ENCODE measurements at regions not wholly inside any gene's neighbourhood (a gene's known extent, or its start where the extent isn't known, plus 50 kb on each side); places are given as distances from the start of the nearest gene placed in this dataset.

- no CpG with 5 or more reads among the region's 2 CpGs for WGBS, 2 experiments (ENCODE audit: extremely low coverage in 2 of 2, insufficient read length in 1 of 2)
- Histone ChIP-seq H3K27me3 (ENCODE audit: control insufficient read depth, insufficient read depth, low read length) (no peaks in the 10 kb centered on the region), H3K9me3 (ENCODE audit: control insufficient read depth, insufficient read depth, low read length) (peaks cover 7% of the 10 kb centered on the region), H2BK15ac (ENCODE audit: low read depth, low read length) (no peak overlapping the region), H4K20me1 (ENCODE audit: insufficient read depth, low read length) (no peaks in the 10 kb centered on the region), H3K36me3 (ENCODE audit: control insufficient read depth, insufficient read depth, low read length) (no peaks in the 10 kb centered on the region), H3K27ac (ENCODE audit: insufficient read depth, low read length) (no peak overlapping the region), H4K8ac (ENCODE audit: low read depth in 2 of 2, low read length in 2 of 2) (no peak overlapping the region), H4K5ac (ENCODE audit: low read depth, low read length) (no peak overlapping the region), H2BK5ac (ENCODE audit: low read depth, low read length, poor library complexity, severe bottlenecking) (no peak overlapping the region), H3K18ac (ENCODE audit: low read depth, low read length) (no peak overlapping the region), H2AK9ac (replicated peaks; ENCODE audit: low read depth, low read length, poor library complexity) (no peak overlapping the region), H3K56ac (ENCODE audit: extremely low read depth, insufficient read depth, low read length) (no peak overlapping the region), H2BK120ac (ENCODE audit: low read depth, low read length) (no peak overlapping the region), H3K4me1 (ENCODE audit: control insufficient read depth, insufficient read depth, low read length) (no peaks in the 10 kb centered on the region), H4K91ac (ENCODE audit: insufficient read depth, low read depth, low read length) (no peak overlapping the region), H2AFZ (replicated peaks; ENCODE audit: low read length, poor library complexity) (no peak overlapping the region), H3K4ac (ENCODE audit: low read depth, low read length) (no peak overlapping the region), H3K9ac (ENCODE audit: low read depth, low read length) (no peak overlapping the region), H3K9me1 (ENCODE audit: insufficient read depth, low read length) (no peaks in the 10 kb centered on the region), H3K23ac (ENCODE audit: low read depth, low read length) (no peak overlapping the region), H2AK5ac (ENCODE audit: low read depth, low read length) (no peak overlapping the region), H3K79me1 (ENCODE audit: low read depth in 1 of 2, low read length in 2 of 2) (no peaks in the 10 kb centered on the region), H3K14ac (replicated peaks; ENCODE audit: low read depth, low read length) (no peak overlapping the region), H2BK20ac (ENCODE audit: low read depth, low read length) (no peak overlapping the region), H3K4me3 (ENCODE audit: insufficient read depth, low read depth, low read length) (no peak overlapping the region), H3K4me2 (ENCODE audit: low read depth, low read length) (no peak overlapping the region)
- in situ Hi-C loops (cut with MboI; ENCODE audit: low sequenced_read_pairs) (no loop called here), intact Hi-C loops (cut with micrococcal nuclease) (no loop called here), dilution Hi-C loops (cut with HindIII; ENCODE audit: low sequenced_read_pairs, unreplicated experiment) (no loop called here)
- TF ChIP-seq RFX5 (IDR thresholded peaks at IDR 0.05; ENCODE audit: low read depth, low read length): no peak
- TF ChIP-seq CHD1 (IDR thresholded peaks at IDR 0.05; ENCODE audit: low read depth, low read length): no peak
- no peak for TF ChIP-seq USF2 (IDR thresholded peaks at IDR 0.05; ENCODE audit: low read depth, low read length)
- no peak for TF ChIP-seq FOS (IDR thresholded peaks at IDR 0.05; ENCODE audit: low read depth, low read length)
- TF ChIP-seq ELK1 (IDR thresholded peaks at IDR 0.05; ENCODE audit: borderline replicate concordance, low read depth, low read length): no peak
- no peak for TF ChIP-seq SMC3 (IDR thresholded peaks at IDR 0.05; ENCODE audit: low read depth, low read length)
- no peak for TF ChIP-seq RCOR1 (IDR thresholded peaks at IDR 0.05; ENCODE audit: insufficient replicate concordance, low read length)
- TF ChIP-seq RAD21 (IDR thresholded peaks at IDR 0.05; ENCODE audit: low read length): no peak
- no peak for TF ChIP-seq MAFK (IDR thresholded peaks at IDR 0.05; ENCODE audit: low read depth, low read length)
- TF ChIP-seq NFE2L2 (IDR thresholded peaks at IDR 0.05; ENCODE audit: low read depth, low read length): no peak
- no peak for TF ChIP-seq BHLHE40 (IDR thresholded peaks at IDR 0.05; ENCODE audit: low read depth, low read length)
- no peak for TF ChIP-seq CTCF (conservative IDR thresholded peaks at IDR 0.05; ENCODE audit: low read depth, low read length)
- TF ChIP-seq MXI1 (IDR thresholded peaks at IDR 0.05; ENCODE audit: borderline replicate concordance, low read depth, low read length): no peak
- no peak for TF ChIP-seq CEBPB (IDR thresholded peaks at IDR 0.05; ENCODE audit: low read depth, low read length)
- no peak for TF ChIP-seq POLR2A (IDR thresholded peaks at IDR 0.05; ENCODE audit: low read depth, low read length)
- TF ChIP-seq MAZ (IDR thresholded peaks at IDR 0.05; ENCODE audit: borderline replicate concordance, low read depth, low read length): no peak
- POLR2A ChIA-PET (ENCODE audit: unreplicated experiment): no interaction called here
- CTCF ChIA-PET: no interaction called here
- ATAC-seq (ENCODE audit: low read depth): no peak
- no peak for DNase-seq
- BruUV-seq (replicated peaks): no TSS peak
Observed at GRCh38 chrX:147741776-147742175, 169.9 kb upstream of the FMR1 start.

All from IMR-90 (cell line).